ENCODE measurements at regions not wholly inside any gene's neighbourhood (a gene's known extent, or its start where the extent isn't known, plus 50 kb on each side); places are given as distances from the start of the nearest gene placed in this dataset.

- no peak overlapping the region for H3K4me3 Mint-ChIP-seq
- no CpG with 5 or more reads among the region's 8 CpGs for WGBS (ENCODE audit: extremely low coverage, insufficient read length, low lambda C conversion rate)
Measured at GRCh38 chr10:121653608-121654007, 55.4 kb upstream of the FGFR2 start.

More at GRCh38 chr10:121653608-121654007, 55.4 kb upstream of the FGFR2 start:
- H3K36me3 Mint-ChIP-seq (ENCODE audit: insufficient read depth in 1 of 3, low read depth in 3 of 3), result peaks cover 0 to 4% (median 0%) of the 10 kb centered on the region in 3 experiments; a peak in 1 of 7 replicates
- Histone ChIP-seq H3T11ph (ENCODE audit: low read length) (no peak overlapping the region), H4K20me1 (ENCODE audit: control insufficient read depth, insufficient read depth, insufficient read length) (no peaks in the 10 kb centered on the region), H3K56ac (ENCODE audit: insufficient read length, low read depth, low read length) (no peak overlapping the region), H2AFZ (ENCODE audit: low read length) (no peak overlapping the region), H3K4me2 (ENCODE audit: insufficient read depth, insufficient read length, low read length) (no peak overlapping the region), H3K9ac (ENCODE audit: extremely low read depth, insufficient read length, low read length) (no peak overlapping the region), H2BK5ac (ENCODE audit: insufficient read length, low read length) (no peak overlapping the region), H3K9me3 (ENCODE audit: control insufficient read depth, low read depth, low read length) (no peaks in the 10 kb centered on the region), H2AK5ac (ENCODE audit: insufficient read length, low read length) (no peak overlapping the region), H4K8ac (replicated peaks; ENCODE audit: insufficient read length, low read depth, low read length) (no peak overlapping the region), H4K5ac (ENCODE audit: insufficient read length, low read depth, low read length) (no peak overlapping the region), H3K27me3 (ENCODE audit: insufficient read depth, low read length) (no peaks in the 10 kb centered on the region), H3K79me2 (ENCODE audit: insufficient read depth, low read length) (no peaks in the 10 kb centered on the region), H3K23ac (ENCODE audit: insufficient read length, low read depth, low read length) (no peak overlapping the region), H3K4ac (ENCODE audit: low read depth, low read length) (no peak overlapping the region), H3K79me1 (ENCODE audit: insufficient read depth, low read depth, low read length, poor library complexity, severe bottlenecking) (no peaks in the 10 kb centered on the region), H3K23me2 (ENCODE audit: insufficient read length, low read depth, low read length, poor library complexity, severe bottlenecking) (no peaks in the 10 kb centered on the region), H2BK120ac (ENCODE audit: low read depth, low read length, poor library complexity, severe bottlenecking) (no peak overlapping the region), H3K14ac (ENCODE audit: insufficient read depth, low read length) (no peak overlapping the region), H2BK20ac (ENCODE audit: low read depth, low read length, poor library complexity, severe bottlenecking) (no peak overlapping the region), H2BK12ac (ENCODE audit: insufficient read length, low read depth, low read length) (no peak overlapping the region), H3K4me1 (ENCODE audit: insufficient read depth, low read length) (peaks cover 5% of the 10 kb centered on the region; the same call in 1 of the 2 replicates), H2BK15ac (ENCODE audit: low read depth, low read length) (no peak overlapping the region; the same call in 1 of the 2 replicates), H4K91ac (ENCODE audit: insufficient read length, low read depth, low read length) (no peak overlapping the region), H3K27ac (ENCODE audit: insufficient read length, low read depth, low read length) (no peak overlapping the region), H3K18ac (ENCODE audit: insufficient read length, low read depth, low read length) (no peak overlapping the region)
- H3K27ac Mint-ChIP-seq, result no peak overlapping the region
- peaks cover 16 to 17% of the 10 kb centered on the region in 2 experiments for H3K4me1 Mint-ChIP-seq
- no peak for DNase-seq
- no peak for TF ChIP-seq CTCF (conservative IDR thresholded peaks at IDR 0.05)
- H3K27me3 Mint-ChIP-seq (ENCODE audit: low read depth), result peaks cover 11% of the 10 kb centered on the region; the same call in 1 of the 2 replicates
- peaks cover 3 to 4% of the 10 kb centered on the region in 2 experiments; a peak in 3 of 5 replicates for H3K9me3 Mint-ChIP-seq
